OCI-LY7 (cell line): ENCODE measurements at regions not wholly inside any gene's neighbourhood (a gene's known extent, or its start where the extent isn't known, plus 50 kb on each side); places are given as distances from the start of the nearest gene placed in this dataset.
"Not testable (repeated sequence)": the region's sequence is repeated elsewhere in the genome, so short reads cannot be mapped to it uniquely, and the experiment has no call there.

Experiments
- BruUV-seq: library from RNA; stranded (reverse); fragments of 400-500 nt; replicated peaks from 2 replicates; lab custom pipeline; 2021; lab: Mats Ljungman, UMichigan
- CTCF ChIA-PET: fragments of 300-600 bp; sonication (Branson Sonifier 250); formaldehyde crosslinking; loops from one replicate; lab custom pipeline; 2022; ENCODE audit warnings: antibody characterized with exemption; ENCODE audit not compliant: unreplicated experiment; lab: Charles Lee
- POLR2A ChIA-PET: fragments of 300-600 bp; sonication (Branson Sonifier 250); formaldehyde crosslinking; loops from one replicate; lab custom pipeline; 2022; ENCODE audit warnings: antibody characterized with exemption; lab: Charles Lee
- DNase-seq: peaks from one replicate; pipeline ENCODE4 v3.0.0-alpha.2; 2015; ENCODE audit warnings: low spot score
- H2AFZ ChIP-seq: fragments of 200-600 bp; sonication (generic), shearing (Covaris generic); 2 replicates; pipeline ENCODE4 v1.6.1; 2014; ENCODE audit warnings: mild to moderate bottlenecking, antibody characterized with exemption, low read length, moderate library complexity
- H3K27ac ChIP-seq: fragments of 200-600 bp; sonication (generic); 2 replicates; pipeline ENCODE4 v1.5.1; 2014; ENCODE audit warnings: mixed run types, low read depth, mild to moderate bottlenecking, moderate library complexity, low read length, inconsistent platforms; ENCODE audit not compliant: poor library complexity, severe bottlenecking
- H3K36me3 ChIP-seq: fragments of 200-600 bp; sonication (generic); 2 replicates; pipeline ENCODE4 v1.6.1; 2014; ENCODE audit warnings: mild to moderate bottlenecking, antibody characterized with exemption, low read length, moderate library complexity, mixed read lengths; ENCODE audit not compliant: insufficient read depth
- H3K4me1 ChIP-seq: fragments of 200-600 bp; sonication (generic); 2 replicates; pipeline ENCODE4 v1.5.1; 2014; ENCODE audit warnings: mild to moderate bottlenecking, low read length; ENCODE audit not compliant: insufficient read depth, poor library complexity, severe bottlenecking
- H3K4me2 ChIP-seq: fragments of 200-600 bp; sonication (generic); 2 replicates; pipeline ENCODE4 v1.6.1; 2014; ENCODE audit warnings: mild to moderate bottlenecking, low read length
- H3K4me3 ChIP-seq: fragments of 200-600 bp; sonication (generic); 2 replicates; pipeline ENCODE4 v1.5.1; 2014; ENCODE audit warnings: mild to moderate bottlenecking, low read depth, low read length; ENCODE audit not compliant: poor library complexity, severe bottlenecking
- H3K79me2 ChIP-seq: fragments of 200-600 bp; sonication (generic); 2 replicates; pipeline ENCODE4 v1.6.1; 2016; ENCODE audit warnings: low read depth, mild to moderate bottlenecking, low read length, moderate library complexity, mixed read lengths; ENCODE audit not compliant: insufficient read depth
- H3K9me2 ChIP-seq: fragments of 200-600 bp; sonication (generic); 2 replicates; pipeline ENCODE4 v1.6.1; 2016; ENCODE audit warnings: mild to moderate bottlenecking, low read length, mixed read lengths; ENCODE audit not compliant: insufficient read depth
- H3K9me3 ChIP-seq: fragments of 200-600 bp; sonication (generic); 2 replicates; pipeline ENCODE4 v1.6.1; 2014; ENCODE audit warnings: mild to moderate bottlenecking, mixed run types, low read length, mixed read lengths
- H4K20me1 ChIP-seq: fragments of 200-600 bp; sonication (generic); 2 replicates; pipeline ENCODE4 v1.6.1; 2014; ENCODE audit warnings: mild to moderate bottlenecking, antibody characterized with exemption, low read length, moderate library complexity, mixed read lengths; ENCODE audit not compliant: insufficient read depth
- CTCF ChIP-seq: fragments of 200-600 bp; sonication (generic); conservative IDR thresholded peaks from 2 replicates; pipeline ENCODE4 v1.5.1; 2014; ENCODE audit warnings: mild to moderate bottlenecking, antibody characterized with exemption, low read length, moderate library complexity, mixed read lengths
- EZH2phosphoT487 ChIP-seq: fragments of 200-600 bp; sonication (generic); IDR thresholded peaks from 2 replicates; pipeline ENCODE4 v1.6.1; 2018; ENCODE audit warnings: low read depth, borderline replicate concordance, mild to moderate bottlenecking, mixed run types, antibody characterized with exemption, low read length, moderate library complexity, mixed read lengths
- intact Hi-C: fragments of 100-400 bp; cut with micrococcal nuclease; formaldehyde crosslinking; loops from one replicate; pipeline ENCODE4 v1.10.0; 2022; ENCODE audit not compliant: unreplicated experiment

GRCh38 chr7:42560866-42561265 is 323.9 kb upstream of the GLI3 start:
- Histone ChIP-seq H3K79me2 (no peaks in the 10 kb centered on the region), H3K9me3 (no peaks in the 10 kb centered on the region), H3K4me3 (no peak overlapping the region), H3K36me3 (no peaks in the 10 kb centered on the region), H4K20me1 (no peaks in the 10 kb centered on the region), H3K4me1 (no peaks in the 10 kb centered on the region), H3K27ac (no peak overlapping the region), H3K4me2 (no peak overlapping the region), H3K9me2 (no peaks in the 10 kb centered on the region), H2AFZ (no peak overlapping the region)
- intact Hi-C loops, result no loop called here
- BruUV-seq, result no TSS peak
- ChIA-PET CTCF (no interaction called here), POLR2A (no interaction called here)
- DNase-seq, result no peak
- no peak for TF ChIP-seq CTCF
- TF ChIP-seq EZH2phosphoT487, result no peak

- POLR2A ChIA-PET, H3K36me3 ChIP-seq, BruUV-seq, intact Hi-C loops, H3K9me3 ChIP-seq, DNase-seq, H3K4me2 ChIP-seq, H3K9me2 ChIP-seq, H3K79me2 ChIP-seq, H3K4me3 ChIP-seq, H4K20me1 ChIP-seq, H3K4me1 ChIP-seq, H2AFZ ChIP-seq, H3K27ac ChIP-seq, CTCF ChIA-PET: not testable (repeated sequence)
Observed at GRCh38 chr7:42554932-42555331, 317.9 kb upstream of the GLI3 start.

- no peaks in the 10 kb centered on the region for H3K9me2 ChIP-seq
- H2AFZ ChIP-seq, result no peak overlapping the region
- no TSS peak for BruUV-seq
- H3K4me2 ChIP-seq, result no peak overlapping the region
- CTCF ChIA-PET, result no interaction called here
- no peaks in the 10 kb centered on the region for H3K9me3 ChIP-seq
- no peak overlapping the region for H3K27ac ChIP-seq
- H3K4me1 ChIP-seq, result no peaks in the 10 kb centered on the region
- no peaks in the 10 kb centered on the region for H3K79me2 ChIP-seq
- intact Hi-C loops, result no loop called here
- no peak for DNase-seq
- no peaks in the 10 kb centered on the region for H4K20me1 ChIP-seq
- TF ChIP-seq CTCF (no peak), EZH2phosphoT487 (no peak)
- H3K4me3 ChIP-seq, result no peak overlapping the region
- H3K36me3 ChIP-seq, result no peaks in the 10 kb centered on the region
- POLR2A ChIA-PET, result no interaction called here
Observed at GRCh38 chr7:42552227-42552626, 315.2 kb upstream of the GLI3 start.
